GM23338 (cell line): ENCODE measurements at regions not wholly inside any gene's neighbourhood (a gene's known extent, or its start where the extent isn't known, plus 50 kb on each side); places are given as distances from the start of the nearest gene placed in this dataset.

Experiments used
- ATAC-seq: fragments of 200-7000 bp; cut with Tn5 transposase; 3 replicates; pipeline ENCODE4 v1.9.1; 2020
- DNase-seq: peaks from one replicate; pipeline ENCODE4 v3.0.0-alpha.2; 2015; ENCODE audit warnings: low spot score
- H2AFZ ChIP-seq: fragments of 200-600 bp; sonication (generic); 2 replicates; pipeline ENCODE4 v1.8.0; 2016; ENCODE audit warnings: antibody characterized with exemption, mild to moderate bottlenecking, moderate library complexity
- H3F3A ChIP-seq: fragments of 200-600 bp; sonication (generic); replicated peaks from 2 replicates; pipeline ENCODE4 v1.8.0; 2017; ENCODE audit warnings: antibody characterized with exemption, mixed run types, low read depth
- H3K27ac ChIP-seq: fragments of 200-600 bp; sonication (generic); 2 replicates; pipeline ENCODE4 v1.6.1; 2016; ENCODE audit warnings: low read depth
- H3K27me3 ChIP-seq: fragments of 200-600 bp; sonication (generic); 2 replicates; pipeline ENCODE4 v1.8.0; 2016; ENCODE audit warnings: mild to moderate bottlenecking, mixed run types, moderate library complexity; ENCODE audit not compliant: insufficient read depth
- H3K36me3 ChIP-seq: fragments of 200-600 bp; sonication (generic); 2 replicates; pipeline ENCODE4 v1.8.0; 2016; ENCODE audit warnings: mild to moderate bottlenecking; ENCODE audit not compliant: insufficient read depth
- H3K4me1 ChIP-seq: fragments of 200-600 bp; sonication (generic); 2 replicates; pipeline ENCODE4 v1.8.0; 2016; ENCODE audit warnings: mild to moderate bottlenecking, moderate library complexity; ENCODE audit not compliant: insufficient read depth
- H3K4me2 ChIP-seq: fragments of 200-600 bp; sonication (generic); 2 replicates; pipeline ENCODE4 v1.7.1; 2017; ENCODE audit warnings: mixed run types
- H3K4me3 ChIP-seq: fragments of 200-600 bp; sonication (generic); 2 replicates; pipeline ENCODE4 v1.6.1; 2016; ENCODE audit warnings: mixed run types
- H3K79me2 ChIP-seq: fragments of 200-600 bp; sonication (generic); replicated peaks from 2 replicates; pipeline ENCODE4 v1.8.0; 2017; ENCODE audit warnings: mild to moderate bottlenecking; ENCODE audit not compliant: insufficient read depth
- H3K9me2 ChIP-seq: fragments of 200-600 bp; sonication (generic); 2 replicates; pipeline ENCODE4 v1.8.0; 2017; ENCODE audit not compliant: insufficient read depth
- H4K20me1 ChIP-seq: fragments of 200-600 bp; sonication (generic); replicated peaks from 2 replicates; pipeline ENCODE4 v1.8.0; 2017; ENCODE audit warnings: mild to moderate bottlenecking; ENCODE audit not compliant: insufficient read depth
- H3K27ac Mint-ChIP-seq: 2 replicates; pipeline ENCODE4 v1.8.0; 2020; ENCODE audit warnings: inconsistent platforms, mild to moderate bottlenecking, moderate library complexity, mixed read lengths
- H3K27me3 Mint-ChIP-seq: 3 replicates; pipeline ENCODE4 v1.8.0; 2022; ENCODE audit warnings: low read depth, mild to moderate bottlenecking, moderate library complexity, mixed read lengths, inconsistent platforms; ENCODE audit not compliant: insufficient read depth, poor library complexity
- H3K36me3 Mint-ChIP-seq: 3 replicates; pipeline ENCODE4 v1.8.0; 2021; ENCODE audit warnings: low read depth, mild to moderate bottlenecking, inconsistent platforms, moderate library complexity, mixed read lengths
- H3K4me1 Mint-ChIP-seq: 3 replicates; pipeline ENCODE4 v1.8.0; 2020; ENCODE audit warnings: mild to moderate bottlenecking, inconsistent platforms, mixed read lengths
- H3K4me3 Mint-ChIP-seq: 3 replicates; pipeline ENCODE4 v1.8.0; 2021; ENCODE audit warnings: moderate library complexity, mild to moderate bottlenecking, inconsistent platforms, mixed read lengths
- H3K9me3 Mint-ChIP-seq: 3 replicates; pipeline ENCODE4 v1.8.0; 2020; ENCODE audit warnings: moderate library complexity, mild to moderate bottlenecking, inconsistent platforms, mixed read lengths
- CREB1 ChIP-seq: fragments of 250-450 bp; sonication (Bioruptor Pico); IDR thresholded peaks from 2 replicates; pipeline ENCODE4 v1.5.0; 2020; ENCODE audit warnings: low read depth, mild to moderate bottlenecking, moderate library complexity
- ETS1 ChIP-seq: IDR thresholded peaks from 2 replicates; pipeline ENCODE4 v1.6.1; 2016; ENCODE audit warnings: antibody characterized with exemption
- EZH2 ChIP-seq: fragments of 200-600 bp; sonication (generic); IDR thresholded peaks from one replicate; pipeline ENCODE4 v1.8.0; 2017; ENCODE audit warnings: antibody characterized with exemption, mild to moderate bottlenecking, low read depth; ENCODE audit not compliant: unreplicated experiment
- EZH2phosphoT487 ChIP-seq: fragments of 200-600 bp; sonication (generic); IDR thresholded peaks from one replicate; pipeline ENCODE4 v1.8.1; 2018; ENCODE audit warnings: antibody characterized with exemption; ENCODE audit not compliant: unreplicated experiment
- JUNB ChIP-seq: IDR thresholded peaks from one replicate; pipeline ENCODE4 v1.6.1; 2016; ENCODE audit warnings: antibody characterized with exemption; ENCODE audit not compliant: unreplicated experiment
- NANOG ChIP-seq: IDR thresholded peaks from 2 replicates; pipeline ENCODE4 v1.6.1; 2016; ENCODE audit warnings: antibody characterized with exemption, borderline replicate concordance
- POLR2AphosphoS5 ChIP-seq: IDR thresholded peaks from 2 replicates; pipeline ENCODE4 v1.6.1; 2016; ENCODE audit warnings: antibody characterized with exemption, low read depth
- REST ChIP-seq: IDR thresholded peaks from one replicate; pipeline ENCODE4 v1.6.1; 2018; ENCODE audit warnings: antibody characterized with exemption; ENCODE audit not compliant: unreplicated experiment
- STAT1 ChIP-seq: IDR thresholded peaks from one replicate; pipeline ENCODE4 v1.6.1; 2016; ENCODE audit warnings: antibody characterized with exemption; ENCODE audit not compliant: unreplicated experiment
- ZNF114 ChIP-seq: fragments of 250-450 bp; sonication (Bioruptor Pico); IDR thresholded peaks from 2 replicates; pipeline ENCODE4 v1.5.0; 2020; ENCODE audit warnings: mild to moderate bottlenecking, moderate library complexity
- ZNF331 ChIP-seq: fragments of 250-450 bp; sonication (Bioruptor Pico); IDR thresholded peaks from 2 replicates; pipeline ENCODE4 v1.5.0; 2020; ENCODE audit warnings: low read depth, mild to moderate bottlenecking, moderate library complexity

- TF ChIP-seq JUNB, result no peak
- no peak for TF ChIP-seq POLR2AphosphoS5
- TF ChIP-seq EZH2, result no peak
- TF ChIP-seq CREB1 (CRISPR knock-in tag), result no peak
- TF ChIP-seq EZH2phosphoT487, result no peak
- TF ChIP-seq REST, result no peak
- TF ChIP-seq ZNF114 (CRISPR knock-in tag), result no peak
These were observed 252.4 kb upstream of the FAT4 start (continued) for GRCh38 chr4:125062115-125063050.

GRCh38 chr4:125060376-125060775 lies 254.4 kb upstream of the FAT4 start:
- Mint-ChIP-seq H3K4me1 (peaks cover 4% of the 10 kb centered on the region), H3K4me3 (no peak overlapping the region), H3K9me3 (no peaks in the 10 kb centered on the region; the same call in 2 of the 3 replicates), H3K27me3 (no peaks in the 10 kb centered on the region), H3K36me3 (no peaks in the 10 kb centered on the region), H3K27ac (peak overlapping the region; percentile 80; the same call in 1 of the 2 replicates)
- ATAC-seq, result no peak
- Histone ChIP-seq H3F3A (no peaks in the 10 kb centered on the region), H3K9me2 (no peaks in the 10 kb centered on the region), H3K27ac (no peak overlapping the region), H3K79me2 (no peaks in the 10 kb centered on the region), H2AFZ (no peak overlapping the region), H3K27me3 (no peaks in the 10 kb centered on the region), H3K4me3 (no peak overlapping the region), H3K4me1 (no peaks in the 10 kb centered on the region), H4K20me1 (no peaks in the 10 kb centered on the region), H3K4me2 (no peak overlapping the region), H3K36me3 (no peaks in the 10 kb centered on the region)
- no peak for DNase-seq
- TF ChIP-seq NANOG, result no peak
- TF ChIP-seq CREB1 (CRISPR knock-in tag), result no peak
- TF ChIP-seq ETS1, result no peak
- TF ChIP-seq EZH2, result no peak
- TF ChIP-seq REST, result no peak
- TF ChIP-seq EZH2phosphoT487, result no peak
- TF ChIP-seq STAT1, result no peak
- TF ChIP-seq ZNF331 (CRISPR knock-in tag), result no peak
